ENCODE measurements at regions not wholly inside any gene's neighbourhood (a gene's known extent, or its start where the extent isn't known, plus 50 kb on each side); places are given as distances from the start of the nearest gene placed in this dataset.
A peak's percentile ranks its signal among the peaks of the same experiment; 100 is the strongest.

- DNase-seq (ENCODE audit: low read depth) = no peak
- in situ Hi-C loops (cut with HindIII; ENCODE audit: low pct_unique_long_range_greater_than_20kb, low sequenced_read_pairs) = no loop called here
These were observed 242.1 kb upstream of the RND3 start for GRCh38 chr2:150729495-150729955.

- in situ Hi-C loops (cut with HindIII; ENCODE audit: low pct_unique_long_range_greater_than_20kb, low sequenced_read_pairs) = no loop called here
- no peak for DNase-seq (ENCODE audit: low read depth)
These were observed 230.8 kb upstream of the RND3 start for GRCh38 chr2:150718280-150718679.

GRCh38 chr2:150716186-150716585, 228.7 kb upstream of the RND3 start:
- no peak for DNase-seq (ENCODE audit: low read depth)
- in situ Hi-C loops (cut with HindIII; ENCODE audit: low pct_unique_long_range_greater_than_20kb, low sequenced_read_pairs) = no loop called here

- in situ Hi-C loops (cut with HindIII; ENCODE audit: low pct_unique_long_range_greater_than_20kb, low sequenced_read_pairs) = no loop called here
- no peak for DNase-seq (ENCODE audit: low read depth)
These were observed 228.0 kb upstream of the RND3 start for GRCh38 chr2:150715501-150715900.

- in situ Hi-C loops (cut with HindIII; ENCODE audit: low pct_unique_long_range_greater_than_20kb, low sequenced_read_pairs) = no loop called here
- DNase-seq (ENCODE audit: low read depth) = no peak
These were observed 223.4 kb upstream of the RND3 start for GRCh38 chr2:150710916-150711315.

- no peak for DNase-seq (ENCODE audit: low read depth)
- in situ Hi-C loops (cut with HindIII; ENCODE audit: low pct_unique_long_range_greater_than_20kb, low sequenced_read_pairs) = no loop called here
These were observed 222.6 kb upstream of the RND3 start for GRCh38 chr2:150710041-150710440.

GRCh38 chr2:150706561-150706960, 219.1 kb upstream of the RND3 start:
- DNase-seq (ENCODE audit: low read depth) = no peak
- in situ Hi-C loops (cut with HindIII; ENCODE audit: low pct_unique_long_range_greater_than_20kb, low sequenced_read_pairs) = no loop called here

GRCh38 chr2:150705767-150706166, 218.3 kb upstream of the RND3 start:
- in situ Hi-C loops (cut with HindIII; ENCODE audit: low pct_unique_long_range_greater_than_20kb, low sequenced_read_pairs) = no loop called here
- DNase-seq (ENCODE audit: low read depth) = no peak

- in situ Hi-C loops (cut with HindIII; ENCODE audit: low pct_unique_long_range_greater_than_20kb, low sequenced_read_pairs) = no loop called here
- no peak for DNase-seq (ENCODE audit: low read depth)
These were observed 217.9 kb upstream of the RND3 start for GRCh38 chr2:150705357-150705756.

- in situ Hi-C loops (cut with HindIII; ENCODE audit: low pct_unique_long_range_greater_than_20kb, low sequenced_read_pairs) = no loop called here
- no peak for DNase-seq (ENCODE audit: low read depth)
These were observed 215.3 kb upstream of the RND3 start for GRCh38 chr2:150702791-150703190.

GRCh38 chr2:150700666-150701580, 213.5 kb upstream of the RND3 start:
- DNase-seq (ENCODE audit: low read depth) = no peak
- in situ Hi-C loops (cut with HindIII; ENCODE audit: low pct_unique_long_range_greater_than_20kb, low sequenced_read_pairs) = no loop called here

GRCh38 chr2:150699218-150699617, 211.8 kb upstream of the RND3 start:
- in situ Hi-C loops (cut with HindIII; ENCODE audit: low pct_unique_long_range_greater_than_20kb, low sequenced_read_pairs) = no loop called here
- no peak for DNase-seq (ENCODE audit: low read depth)

GRCh38 chr2:150698016-150698661, 210.7 kb upstream of the RND3 start:
- in situ Hi-C loops (cut with HindIII; ENCODE audit: low pct_unique_long_range_greater_than_20kb, low sequenced_read_pairs) = no loop called here
- DNase-seq (ENCODE audit: low read depth) = no peak

GRCh38 chr2:150697596-150697995, 210.1 kb upstream of the RND3 start:
- no peak for DNase-seq (ENCODE audit: low read depth)
- in situ Hi-C loops (cut with HindIII; ENCODE audit: low pct_unique_long_range_greater_than_20kb, low sequenced_read_pairs) = no loop called here

GRCh38 chr2:150695451-150696135, 208.1 kb upstream of the RND3 start:
- in situ Hi-C loops (cut with HindIII; ENCODE audit: low pct_unique_long_range_greater_than_20kb, low sequenced_read_pairs) = no loop called here
- no peak for DNase-seq (ENCODE audit: low read depth)

GRCh38 chr2:150693556-150693955, 206.1 kb upstream of the RND3 start:
- in situ Hi-C loops (cut with HindIII; ENCODE audit: low pct_unique_long_range_greater_than_20kb, low sequenced_read_pairs) = no loop called here
- DNase-seq (ENCODE audit: low read depth) = peak; percentile 2

GRCh38 chr2:150690870-150691269, 203.4 kb upstream of the RND3 start:
- in situ Hi-C loops (cut with HindIII; ENCODE audit: low pct_unique_long_range_greater_than_20kb, low sequenced_read_pairs) = no loop called here
- DNase-seq (ENCODE audit: low read depth) = no peak

- in situ Hi-C loops (cut with HindIII; ENCODE audit: low pct_unique_long_range_greater_than_20kb, low sequenced_read_pairs) = no loop called here
- no peak for DNase-seq (ENCODE audit: low read depth)
These were observed 202.8 kb upstream of the RND3 start for GRCh38 chr2:150690261-150690660.

GRCh38 chr2:150689590-150689989, 202.1 kb upstream of the RND3 start:
- no peak for DNase-seq (ENCODE audit: low read depth)
- in situ Hi-C loops (cut with HindIII; ENCODE audit: low pct_unique_long_range_greater_than_20kb, low sequenced_read_pairs) = no loop called here
